Pancreas (tissue), 10 donors: ENCODE measurements at regions not wholly inside any gene's neighbourhood (a gene's known extent, or its start where the extent isn't known, plus 50 kb on each side); places are given as distances from the start of the nearest gene placed in this dataset.
A peak's percentile ranks its signal among the peaks of the same experiment; 100 is the strongest.

Experiments
- ATAC-seq, 4 donors: fragments of 200-7000 bp; cut with Tn5 transposase; one replicate each; pipeline versions ENCODE4 v1.8.0 to v1.9.1; 2020; ENCODE audit warnings: mild to moderate bottlenecking in 4 of 4, moderate library complexity in 4 of 4
- DNase-seq, 6 donors: peaks; one replicate each; pipeline ENCODE4 v3.0.0-alpha.2; 2020
- FAIRE-seq: peaks from 2 replicates; lab custom pipeline; 2012; peaks lifted over from hg19 to GRCh38; lab: Jason Lieb, UNC
- H3K27ac ChIP-seq, 4 donors: fragments of 200-600 bp; sonication (generic); 1 replicate in 3 of 4; 2 replicates in 1 of 4; pipeline versions ENCODE4 v1.5.0 to v1.8.0; 2020
- H3K27me3 ChIP-seq, 4 donors: fragments of 200-600 bp; one replicate each; pipeline ENCODE4 v1.8.0; 2021
- H3K36me3 ChIP-seq, 3 donors: fragments of 200-600 bp; sonication (generic) in 1 of 3; one replicate each; pipeline versions ENCODE4 v1.5.0 to v1.8.0; 2020 to 2021
- H3K4me1 ChIP-seq, 3 donors: fragments of 200-600 bp; one replicate each; pipeline ENCODE4 v1.8.0; 2021
- H3K4me3 ChIP-seq, 4 donors: fragments of 200-600 bp; sonication (generic) in 2 of 4; one replicate each; pipeline versions ENCODE4 v1.5.0 to v1.8.0; 2020 to 2021
- H3K9me3 ChIP-seq, 4 donors: fragments of 200-600 bp; one replicate each; pipeline ENCODE4 v1.8.0; 2021
- WGBS, 2 donors: extraction: QIAGEN DNeasy Blood & Tissue Kit; methylation state at CpG; one replicate each; pipeline ENCODE4 v1.1.7; 2013; 5-methylcytosine and 5-hydroxymethylcytosine counted together
- intact Hi-C, 3 donors: fragments of 100-400 bp; cut with DNase I; formaldehyde crosslinking; loops; one replicate each; pipeline versions ENCODE4 v1.11.1 to v1.14.2; 2022
- TF ChIP-seq, protein P1 (sequence below), 4 donors: fragments of 200-600 bp; sonication (generic) in 3 of 4; IDR thresholded peaks; one replicate each; pipeline versions ENCODE4 v1.5.0 to v1.8.0; 2021; ENCODE audit warnings: antibody characterized with exemption in 4 of 4
- donor health status: healthy with polysubstance abuse.
- donor health status: DM: no; HTN: no; CAD: no; lungs with moderate emphysema.
- donor health status: DM: no; HTN: no; CAD: no.
- donor health status: control.
- donor health status: control.
- donor health status: Bipolar disorder and iron deficiency.
- donor health status: DM: yes; HTN: yes; CAD: no.
- donor health status: DM: no; HTN: no; CAD: no.
- donor health status: DM: no; HTN: no; CAD: no.
- donor health status: DM: yes; HTN: yes; CAD: no.

GRCh38 chr3:124557433-124558232, 172.6 kb upstream of the UMPS start:
- H3K4me3 ChIP-seq = no peak overlapping the region
- FAIRE-seq (no peak), ATAC-seq (peak in 3 of 4 donors; percentile 27 to 59 (median 50)), DNase-seq (peak in 4 of 6 donors; percentile 42 to 64 (median 50))
- TF ChIP-seq, protein P1, sequence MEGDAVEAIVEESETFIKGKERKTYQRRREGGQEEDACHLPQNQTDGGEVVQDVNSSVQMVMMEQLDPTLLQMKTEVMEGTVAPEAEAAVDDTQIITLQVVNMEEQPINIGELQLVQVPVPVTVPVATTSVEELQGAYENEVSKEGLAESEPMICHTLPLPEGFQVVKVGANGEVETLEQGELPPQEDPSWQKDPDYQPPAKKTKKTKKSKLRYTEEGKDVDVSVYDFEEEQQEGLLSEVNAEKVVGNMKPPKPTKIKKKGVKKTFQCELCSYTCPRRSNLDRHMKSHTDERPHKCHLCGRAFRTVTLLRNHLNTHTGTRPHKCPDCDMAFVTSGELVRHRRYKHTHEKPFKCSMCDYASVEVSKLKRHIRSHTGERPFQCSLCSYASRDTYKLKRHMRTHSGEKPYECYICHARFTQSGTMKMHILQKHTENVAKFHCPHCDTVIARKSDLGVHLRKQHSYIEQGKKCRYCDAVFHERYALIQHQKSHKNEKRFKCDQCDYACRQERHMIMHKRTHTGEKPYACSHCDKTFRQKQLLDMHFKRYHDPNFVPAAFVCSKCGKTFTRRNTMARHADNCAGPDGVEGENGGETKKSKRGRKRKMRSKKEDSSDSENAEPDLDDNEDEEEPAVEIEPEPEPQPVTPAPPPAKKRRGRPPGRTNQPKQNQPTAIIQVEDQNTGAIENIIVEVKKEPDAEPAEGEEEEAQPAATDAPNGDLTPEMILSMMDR (IDR thresholded peaks at IDR 0.05) = no peak
- H3K9me3 ChIP-seq = no peaks in the 10 kb centered on the region
- H3K36me3 ChIP-seq = no peaks in the 10 kb centered on the region
- WGBS, 2 donors = 25 to 31% methylated on average over 5 of the region's 5 CpGs
- H3K4me1 ChIP-seq = peaks cover 8 to 33% (median 10%) of the 10 kb centered on the region in 3 donors
- intact Hi-C loops = loop anchor here in 1 of 3 donors (10.0 kb wide), 1 partner anchor 63 kb away; no protein-coding TSS in a partner anchor
- H3K27me3 ChIP-seq = no peaks in the 10 kb centered on the region
- no peak overlapping the region for H3K27ac ChIP-seq

DNA sequence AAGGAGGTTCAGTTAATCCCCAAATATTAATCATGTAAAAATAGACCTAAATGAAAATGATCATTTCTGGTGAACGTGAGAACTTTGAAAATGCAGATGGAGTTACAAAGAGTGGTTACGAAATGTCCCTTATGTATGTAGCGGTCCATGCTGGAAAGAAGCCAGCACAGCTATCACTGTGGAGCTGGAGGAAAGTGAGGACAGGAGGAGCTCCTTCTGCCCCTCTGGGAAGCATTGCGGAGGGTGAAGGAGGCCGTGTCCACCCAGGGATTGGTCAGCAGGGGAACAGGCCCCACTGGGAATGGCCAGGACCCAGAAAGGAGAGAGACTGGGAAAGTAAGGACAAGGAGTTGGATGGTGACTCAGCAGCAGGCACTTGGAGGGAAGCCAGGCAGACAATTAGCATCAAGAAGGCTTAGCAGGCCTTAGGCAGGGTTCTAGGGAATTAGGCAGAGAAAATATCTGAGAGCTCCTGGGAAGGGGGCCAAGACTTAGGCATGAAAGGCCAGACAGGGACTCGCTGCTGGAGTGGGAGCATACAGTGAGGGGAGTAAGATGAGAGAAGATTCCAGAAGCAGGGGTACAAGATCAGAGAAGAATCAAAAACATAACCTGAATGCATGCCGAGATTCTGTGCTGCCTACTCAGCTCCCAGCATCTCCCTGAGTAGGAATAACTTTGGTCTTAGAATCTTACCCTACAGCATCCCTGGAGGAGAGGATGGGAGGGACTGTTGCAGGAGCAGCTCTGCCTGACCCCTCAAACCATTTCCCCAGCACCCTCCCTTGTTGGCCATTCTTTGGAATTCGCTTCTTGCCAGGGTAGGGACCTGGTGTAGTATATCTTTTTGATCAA, 171.0 kb upstream of the UMPS start:
- intact Hi-C loops = loop anchor here in 1 of 3 donors (10.0 kb wide), 1 partner anchor 64 kb away; no protein-coding TSS in a partner anchor
- FAIRE-seq (no peak), ATAC-seq (peak; percentile 59 to 80 (median 70)), DNase-seq (peak; percentile 37 to 72 (median 67))
- no peaks in the 10 kb centered on the region for H3K9me3 ChIP-seq
- H3K4me3 ChIP-seq = no peak overlapping the region
- TF ChIP-seq, protein P1 (IDR thresholded peaks at IDR 0.05) = no peak
- peak overlapping the region in 1 of 4 donors; percentile 37 for H3K27ac ChIP-seq
- 60 to 70% methylated on average over 8 of the region's 8 CpGs for WGBS, 2 donors
- H3K36me3 ChIP-seq = no peaks in the 10 kb centered on the region
- H3K4me1 ChIP-seq = peaks cover 6 to 32% (median 8%) of the 10 kb centered on the region in 3 donors
- H3K27me3 ChIP-seq = no peaks in the 10 kb centered on the region

DNA sequence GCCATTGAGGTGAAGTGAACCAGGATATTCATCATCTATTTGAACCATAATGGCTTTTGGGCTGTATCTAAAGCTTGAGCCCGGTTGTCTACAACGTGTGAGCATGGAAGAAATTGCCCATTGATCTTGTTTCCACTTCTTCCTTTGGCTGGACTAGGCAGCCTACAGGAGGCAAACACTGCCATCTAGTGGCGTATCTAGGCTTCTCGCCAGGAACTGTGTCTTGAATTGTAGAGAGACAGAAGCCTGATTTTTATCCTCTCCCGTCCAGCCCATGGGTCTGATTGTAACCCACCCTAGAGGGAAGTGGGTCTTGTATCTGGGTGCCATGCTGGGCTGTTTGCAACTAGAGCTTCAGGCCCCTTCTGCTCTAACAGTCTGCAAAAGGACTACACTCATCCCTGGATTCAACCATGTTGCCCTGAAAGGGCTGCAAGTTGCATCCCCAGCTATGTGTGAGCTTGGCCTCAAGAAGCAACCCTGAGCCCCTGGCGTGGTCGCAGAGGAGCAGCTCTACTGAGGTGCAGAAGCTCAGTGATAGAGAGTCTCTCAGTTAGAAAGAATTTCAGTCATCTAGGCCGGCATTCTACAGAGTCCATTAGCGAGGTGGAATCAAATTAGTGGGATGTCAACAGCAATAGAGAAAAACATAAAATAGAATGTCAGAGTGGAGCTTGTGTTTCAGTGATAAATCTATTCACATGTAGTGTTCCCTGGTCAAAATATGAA, 170.2 kb upstream of the UMPS start:
- TF ChIP-seq, protein P1 (IDR thresholded peaks at IDR 0.05) = peak; percentile 83 to 92 (median 87)
- DNase-seq = peak; percentile 50 to 77 (median 68)
- WGBS, 2 donors = 22% methylated on average over 9 of the region's 9 CpGs
- intact Hi-C loops = loop anchor here (10.0 kb wide), 4 partner anchors 65 to 345 kb away; no protein-coding TSS in a partner anchor
- H3K9me3 ChIP-seq = no peaks in the 10 kb centered on the region
- no peak overlapping the region for H3K4me3 ChIP-seq
- no peaks in the 10 kb centered on the region for H3K27me3 ChIP-seq
- H3K4me1 ChIP-seq = peaks cover 6 to 32% (median 8%) of the 10 kb centered on the region in 3 donors
- no peaks in the 10 kb centered on the region for H3K36me3 ChIP-seq
- no peak overlapping the region for H3K27ac ChIP-seq
- peak; percentile 79 to 91 (median 88) for ATAC-seq
- no peak for FAIRE-seq

GRCh38 chr3:124560666-124561215, 169.5 kb upstream of the UMPS start:
- no peaks in the 10 kb centered on the region for H3K27me3 ChIP-seq
- no peaks in the 10 kb centered on the region for H3K36me3 ChIP-seq
- H3K9me3 ChIP-seq = no peaks in the 10 kb centered on the region
- FAIRE-seq (no peak), DNase-seq (no peak), ATAC-seq (no peak)
- 63 to 64% methylated on average over 2 of the region's 2 CpGs for WGBS, 2 donors
- no peak overlapping the region for H3K27ac ChIP-seq
- no peak overlapping the region for H3K4me3 ChIP-seq
- TF ChIP-seq, protein P1 (IDR thresholded peaks at IDR 0.05) = no peak
- H3K4me1 ChIP-seq = peaks cover 8 to 36% (median 14%) of the 10 kb centered on the region in 3 donors
- intact Hi-C loops = loop anchor here (10.0 kb wide), 3 partner anchors 124 to 344 kb away; no protein-coding TSS in a partner anchor
